Ecto neural progenitor cell (in vitro differentiated cells): ENCODE measurements at regions not wholly inside any gene's neighbourhood (a gene's known extent, or its start where the extent isn't known, plus 50 kb on each side); places are given as distances from the start of the nearest gene placed in this dataset.

Experiments used
- DNase-seq: peaks from one replicate; pipeline ENCODE4 v3.0.0-alpha.2; 2018; ENCODE audit warnings: low spot score

GRCh38 chr16:87182759-87183158, 134.4 kb downstream of the C16orf95 start:
- DNase-seq, result no peak

- no peak for DNase-seq
Observed at GRCh38 chr16:87183647-87184046, 133.5 kb downstream of the C16orf95 start.

GRCh38 chr16:87185308-87185707, 131.9 kb downstream of the C16orf95 start:
- DNase-seq, result no peak

GRCh38 chr16:87185983-87186382, 131.2 kb downstream of the C16orf95 start:
- no peak for DNase-seq

GRCh38 chr16:87186446-87186845, 130.7 kb downstream of the C16orf95 start:
- no peak for DNase-seq

- no peak for DNase-seq
Observed at GRCh38 chr16:87186876-87187533, 130.2 kb downstream of the C16orf95 start.

GRCh38 chr16:87188104-87188503, 129.1 kb downstream of the C16orf95 start:
- no peak for DNase-seq

- no peak for DNase-seq
Observed at GRCh38 chr16:87189426-87189825, 127.8 kb downstream of the C16orf95 start.

GRCh38 chr16:87190288-87191230, 126.6 kb downstream of the C16orf95 start:
- DNase-seq, result no peak

- no peak for DNase-seq
Observed at GRCh38 chr16:87192452-87193073, 124.6 kb downstream of the C16orf95 start.

- no peak for DNase-seq
Observed at GRCh38 chr16:87194172-87194571, 123.0 kb downstream of the C16orf95 start.

GRCh38 chr16:87195161-87195560, 122.0 kb downstream of the C16orf95 start:
- no peak for DNase-seq

- no peak for DNase-seq
Observed at GRCh38 chr16:87196231-87196630, 121.0 kb downstream of the C16orf95 start.

GRCh38 chr16:87196661-87197060, 120.5 kb downstream of the C16orf95 start:
- no peak for DNase-seq

GRCh38 chr16:87198328-87198832, 118.8 kb downstream of the C16orf95 start:
- no peak for DNase-seq

GRCh38 chr16:87198881-87199280, 118.3 kb downstream of the C16orf95 start:
- no peak for DNase-seq

- DNase-seq, result no peak
Observed at GRCh38 chr16:87199379-87199778, 117.8 kb downstream of the C16orf95 start.

- no peak for DNase-seq
Observed at GRCh38 chr16:87199901-87200300, 117.3 kb downstream of the C16orf95 start.

- DNase-seq, result no peak
Observed at GRCh38 chr16:87200637-87201036, 116.6 kb downstream of the C16orf95 start.

GRCh38 chr16:87201052-87201451, 116.1 kb downstream of the C16orf95 start:
- no peak for DNase-seq

GRCh38 chr16:87201790-87202189, 115.4 kb downstream of the C16orf95 start:
- DNase-seq, result no peak

GRCh38 chr16:87202346-87202745, 114.8 kb downstream of the C16orf95 start:
- no peak for DNase-seq
